Astrocyte of the cerebellum (primary cell): ENCODE measurements at regions not wholly inside any gene's neighbourhood (a gene's known extent, or its start where the extent isn't known, plus 50 kb on each side); places are given as distances from the start of the nearest gene placed in this dataset.

Experiments used
- DNase-seq: peaks from one replicate; pipeline ENCODE4 v3.0.0-alpha.2; 2011; ENCODE audit warnings: low read depth
- H3K4me3 ChIP-seq: 2 replicates; pipeline ENCODE4 v1.5.1; 2011; ENCODE audit warnings: mild to moderate bottlenecking, low read depth, low read length, moderate library complexity
- in situ Hi-C: cut with HindIII; loops from 2 replicates; pipeline ENCODE4 v1.10.0; 2017; ENCODE audit warnings: low sequenced_read_pairs
- TF ChIP-seq, protein P1 (sequence below): IDR thresholded peaks from 2 replicates; pipeline ENCODE4 v1.5.1; 2012; ENCODE audit warnings: low read length, low read depth, moderate library complexity, mild to moderate bottlenecking; ENCODE audit errors: missing control alignments

DNA sequence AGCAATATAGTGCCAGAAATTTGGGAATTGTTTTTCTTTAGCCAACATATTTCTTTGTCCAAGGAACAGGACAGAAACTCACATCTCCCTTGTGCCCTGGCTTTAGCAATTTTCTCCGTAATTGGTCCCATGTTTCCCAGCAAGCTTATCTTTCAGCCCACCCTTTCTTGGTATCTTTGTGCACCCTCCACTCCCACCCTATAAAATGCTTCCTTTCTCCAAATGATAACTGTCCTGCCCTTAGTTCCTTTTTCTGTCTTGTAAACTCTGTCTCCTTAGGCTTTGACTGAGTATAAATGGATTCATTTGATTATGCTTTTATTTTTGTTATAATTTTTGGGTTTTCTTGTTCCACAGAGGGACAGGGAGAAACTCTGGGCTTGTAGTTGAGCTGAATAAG is 442.8 kb downstream of the ATP23 start:
- TF ChIP-seq, protein P1, sequence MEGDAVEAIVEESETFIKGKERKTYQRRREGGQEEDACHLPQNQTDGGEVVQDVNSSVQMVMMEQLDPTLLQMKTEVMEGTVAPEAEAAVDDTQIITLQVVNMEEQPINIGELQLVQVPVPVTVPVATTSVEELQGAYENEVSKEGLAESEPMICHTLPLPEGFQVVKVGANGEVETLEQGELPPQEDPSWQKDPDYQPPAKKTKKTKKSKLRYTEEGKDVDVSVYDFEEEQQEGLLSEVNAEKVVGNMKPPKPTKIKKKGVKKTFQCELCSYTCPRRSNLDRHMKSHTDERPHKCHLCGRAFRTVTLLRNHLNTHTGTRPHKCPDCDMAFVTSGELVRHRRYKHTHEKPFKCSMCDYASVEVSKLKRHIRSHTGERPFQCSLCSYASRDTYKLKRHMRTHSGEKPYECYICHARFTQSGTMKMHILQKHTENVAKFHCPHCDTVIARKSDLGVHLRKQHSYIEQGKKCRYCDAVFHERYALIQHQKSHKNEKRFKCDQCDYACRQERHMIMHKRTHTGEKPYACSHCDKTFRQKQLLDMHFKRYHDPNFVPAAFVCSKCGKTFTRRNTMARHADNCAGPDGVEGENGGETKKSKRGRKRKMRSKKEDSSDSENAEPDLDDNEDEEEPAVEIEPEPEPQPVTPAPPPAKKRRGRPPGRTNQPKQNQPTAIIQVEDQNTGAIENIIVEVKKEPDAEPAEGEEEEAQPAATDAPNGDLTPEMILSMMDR: no peak
- in situ Hi-C loops: no loop called here
- no peak for DNase-seq
- no peak overlapping the region for H3K4me3 ChIP-seq

DNA sequence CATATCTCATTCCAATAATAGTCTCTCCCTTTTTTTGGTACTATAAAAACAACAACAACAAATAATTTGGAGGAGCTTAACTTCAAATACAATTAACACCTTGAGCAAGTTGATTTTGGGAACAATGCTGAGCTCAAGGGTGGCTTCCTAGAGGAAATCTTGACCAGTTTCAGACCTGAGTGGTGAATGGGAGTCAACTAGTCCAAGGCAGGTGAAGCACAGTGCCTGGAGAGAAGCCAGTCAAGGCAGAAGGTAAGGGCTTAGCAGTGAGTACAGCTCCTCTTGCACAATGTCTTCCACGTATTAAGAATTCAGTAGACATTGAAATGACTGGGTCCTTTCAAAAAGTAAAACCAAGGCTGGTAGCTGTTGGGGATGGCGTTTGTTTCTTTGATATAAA is 444.8 kb downstream of the ATP23 start:
- TF ChIP-seq, protein P1: no peak
- in situ Hi-C loops: no loop called here
- no peak for DNase-seq
- H3K4me3 ChIP-seq: no peak overlapping the region

DNA sequence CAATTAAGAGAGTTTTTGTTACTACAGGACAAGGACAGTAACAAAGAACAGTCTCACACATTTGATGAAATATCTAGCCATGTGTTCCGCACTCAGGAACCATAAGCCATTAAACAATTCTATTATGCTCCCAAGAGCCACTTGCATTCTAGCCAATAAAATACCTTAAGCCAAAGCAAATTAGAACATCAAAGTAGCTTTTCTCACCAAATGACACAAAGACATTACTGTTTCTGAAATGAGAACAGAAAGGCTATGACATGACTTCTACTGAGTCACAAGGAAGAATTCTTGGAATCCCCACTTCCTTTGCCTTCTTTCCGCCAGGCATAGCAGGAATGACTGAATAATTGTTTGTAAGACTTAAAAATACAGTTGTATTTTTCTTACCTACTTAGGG is 445.8 kb downstream of the ATP23 start:
- H3K4me3 ChIP-seq: no peak overlapping the region
- no peak for DNase-seq
- in situ Hi-C loops: no loop called here
- TF ChIP-seq, protein P1: no peak

DNA sequence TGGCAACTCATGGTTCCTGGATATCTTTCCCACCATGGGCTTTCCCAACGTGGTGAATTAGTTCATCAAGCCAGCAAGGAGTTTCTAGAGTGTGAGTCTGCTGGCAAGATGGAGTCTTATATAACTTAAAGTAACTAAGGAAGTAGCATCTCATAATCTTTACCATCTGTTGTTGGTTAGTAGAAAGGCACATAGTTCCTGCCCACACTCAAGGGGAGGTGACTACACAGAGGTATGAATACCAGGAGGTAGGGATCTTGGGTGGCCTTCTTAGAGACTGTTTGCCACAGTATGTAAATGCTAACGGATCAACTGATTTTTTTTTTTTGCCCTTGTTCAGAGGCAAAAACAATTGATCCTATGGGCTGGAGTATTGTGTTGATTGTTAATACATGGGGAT is 446.9 kb downstream of the ATP23 start:
- TF ChIP-seq, protein P1: no peak
- DNase-seq: no peak

DNA sequence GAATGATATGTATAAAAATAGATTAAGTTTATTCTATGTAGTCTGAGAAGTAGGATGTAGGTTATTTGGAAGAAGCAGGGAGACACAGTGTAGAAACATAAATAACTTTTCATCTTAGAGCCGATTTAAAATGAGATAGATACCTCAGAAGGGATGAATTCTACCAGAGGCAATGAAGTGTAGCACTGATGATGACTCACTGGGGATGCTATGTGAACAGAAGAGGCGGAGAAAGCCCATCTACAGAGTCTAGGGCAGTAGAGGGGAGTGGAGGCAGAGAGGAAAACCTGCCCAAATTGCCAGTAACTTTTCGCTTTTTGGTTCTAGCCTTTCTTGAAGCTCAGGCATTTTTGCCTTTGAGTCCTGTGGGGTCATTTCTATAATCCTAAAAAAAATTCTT is 451.8 kb downstream of the ATP23 start:
- in situ Hi-C loops: no loop called here
- DNase-seq: no peak
- TF ChIP-seq, protein P1: no peak
- H3K4me3 ChIP-seq: no peak overlapping the region

More for the DNA sequence above, 446.9 kb downstream of the ATP23 start:
- H3K4me3 ChIP-seq: no peak overlapping the region
- in situ Hi-C loops: no loop called here

DNA sequence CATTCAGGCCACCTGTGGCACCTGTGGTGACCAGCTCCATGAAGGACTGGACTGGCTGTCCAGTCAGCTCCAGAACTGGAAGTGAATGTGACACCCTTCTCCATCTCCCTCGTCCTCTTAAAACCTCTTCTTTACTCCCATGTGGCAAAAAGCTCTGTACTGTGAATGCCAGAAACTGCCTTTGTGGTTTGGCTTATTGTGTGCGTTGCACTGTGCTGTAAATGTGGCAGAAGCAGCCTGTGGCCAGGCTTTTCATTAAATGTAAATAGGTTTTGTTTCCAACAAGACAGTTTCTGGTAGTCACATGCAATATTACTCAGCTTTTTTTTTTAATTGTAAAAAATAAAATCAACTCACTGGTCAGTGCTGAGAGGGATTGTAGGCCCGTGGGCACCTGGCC is 453.7 kb downstream of the ATP23 start:
- in situ Hi-C loops: no loop called here
- H3K4me3 ChIP-seq: no peak overlapping the region
- DNase-seq: no peak
- TF ChIP-seq, protein P1: no peak

DNA sequence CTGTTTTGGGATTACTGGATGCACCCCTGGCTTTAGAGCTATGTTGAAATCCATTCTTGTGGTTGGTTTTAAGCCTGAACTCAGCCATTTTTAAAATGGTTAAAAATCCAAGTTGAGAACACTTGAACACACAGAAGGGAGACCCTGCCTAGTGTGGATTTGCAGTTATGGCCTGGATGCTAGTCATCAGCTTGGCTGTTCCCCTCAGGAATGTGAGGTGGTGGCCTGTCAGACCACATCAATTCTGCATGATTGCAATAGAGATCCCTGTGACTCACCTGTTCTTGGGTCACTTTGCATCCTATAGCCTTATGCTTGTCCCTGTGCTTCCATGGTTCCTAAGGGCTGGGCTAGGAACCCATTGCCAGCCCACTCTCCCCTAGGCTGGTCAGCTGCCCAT is 454.1 kb downstream of the ATP23 start:
- TF ChIP-seq, protein P1: no peak
- DNase-seq: no peak
- no peak overlapping the region for H3K4me3 ChIP-seq
- in situ Hi-C loops: no loop called here
